ENCODE measurements at regions not wholly inside any gene's neighbourhood (a gene's known extent, or its start where the extent isn't known, plus 50 kb on each side); places are given as distances from the start of the nearest gene placed in this dataset.
"Not testable (repeated sequence)": the region's sequence is repeated elsewhere in the genome, so short reads cannot be mapped to it uniquely, and the experiment has no call there.

- Mint-ChIP-seq H3K36me3 (no peaks in the 10 kb centered on the region), H3K4me1 (no peaks in the 10 kb centered on the region), H3K9me3 (peaks cover 3% of the 10 kb centered on the region), H3K27me3 (ENCODE audit: insufficient read depth, low read depth) (peaks cover 2% of the 10 kb centered on the region), H3K4me3 (no peak overlapping the region), H3K27ac (no peak overlapping the region)
- H3K79me2 ChIP-seq (ENCODE audit: low read depth), result no peaks in the 10 kb centered on the region
- no peaks in the 10 kb centered on the region for H4K20me1 ChIP-seq (ENCODE audit: low read depth)
- no peaks in the 10 kb centered on the region for H3K4me1 ChIP-seq
- H3K9ac ChIP-seq, result no peak overlapping the region
- no peak for DNase-seq (ENCODE audit: low spot score)
- H3K4me2 ChIP-seq, result no peak overlapping the region
- no peaks in the 10 kb centered on the region for H3K27me3 ChIP-seq
- H2AFZ ChIP-seq (replicated peaks), result no peak overlapping the region
- TF ChIP-seq EZH2 (IDR thresholded peaks at IDR 0.05) (no peak), CTCF (IDR thresholded peaks at IDR 0.05) (no peak), EZH2phosphoT487 (IDR thresholded peaks at IDR 0.05) (no peak)
- no peaks in the 10 kb centered on the region for H3F3A ChIP-seq (ENCODE audit: low read depth)
- no peak overlapping the region for H3K4me3 ChIP-seq
- no peaks in the 10 kb centered on the region for H3K9me3 ChIP-seq (ENCODE audit: low read depth)
- no peaks in the 10 kb centered on the region for H3K36me3 ChIP-seq
- no peak overlapping the region for H3K27ac ChIP-seq
Measured at GRCh38 chr6:776528-776931, 83.6 kb upstream of the EXOC2 start.

- no peak for TF ChIP-seq EZH2 (IDR thresholded peaks at IDR 0.05)
- TF ChIP-seq CTCF (IDR thresholded peaks at IDR 0.05), result no peak
- TF ChIP-seq EZH2phosphoT487 (IDR thresholded peaks at IDR 0.05), result no peak
- Mint-ChIP-seq H3K9me3 (peaks cover 3% of the 10 kb centered on the region), H3K36me3 (no peaks in the 10 kb centered on the region), H3K27me3 (ENCODE audit: insufficient read depth, low read depth) (peaks cover 2% of the 10 kb centered on the region), H3K4me1 (no peaks in the 10 kb centered on the region), H3K4me3 (no peak overlapping the region), H3K27ac (no peak overlapping the region)
- Histone ChIP-seq H3K27ac (no peak overlapping the region), H2AFZ (replicated peaks) (no peak overlapping the region), H3K27me3 (no peaks in the 10 kb centered on the region), H4K20me1 (ENCODE audit: low read depth) (no peaks in the 10 kb centered on the region), H3F3A (ENCODE audit: low read depth) (no peaks in the 10 kb centered on the region), H3K79me2 (ENCODE audit: low read depth) (no peaks in the 10 kb centered on the region), H3K4me2 (no peak overlapping the region), H3K9me3 (ENCODE audit: low read depth) (no peaks in the 10 kb centered on the region), H3K4me3 (no peak overlapping the region), H3K36me3 (no peaks in the 10 kb centered on the region), H3K4me1 (no peaks in the 10 kb centered on the region), H3K9ac (no peak overlapping the region)
- DNase-seq (ENCODE audit: low spot score), result no peak
Measured at GRCh38 chr6:775863-776262, 82.9 kb upstream of the EXOC2 start.

GRCh38 chr6:771683-772082 is 78.7 kb upstream of the EXOC2 start:
- not testable (repeated sequence) for H3K4me1 Mint-ChIP-seq; H3K27me3 Mint-ChIP-seq (ENCODE audit: insufficient read depth, low read depth); H3K9ac ChIP-seq; H3K9me3 ChIP-seq (ENCODE audit: low read depth); H3K4me3 ChIP-seq; H3K36me3 ChIP-seq; H3K4me3 Mint-ChIP-seq; H3K27ac ChIP-seq; H3K4me1 ChIP-seq; H3K79me2 ChIP-seq (ENCODE audit: low read depth); H3K27me3 ChIP-seq; H3K36me3 Mint-ChIP-seq; H4K20me1 ChIP-seq (ENCODE audit: low read depth); DNase-seq (ENCODE audit: low spot score); H3K27ac Mint-ChIP-seq; H3F3A ChIP-seq (ENCODE audit: low read depth); H3K9me3 Mint-ChIP-seq; H3K4me2 ChIP-seq; H2AFZ ChIP-seq (replicated peaks)

DNA sequence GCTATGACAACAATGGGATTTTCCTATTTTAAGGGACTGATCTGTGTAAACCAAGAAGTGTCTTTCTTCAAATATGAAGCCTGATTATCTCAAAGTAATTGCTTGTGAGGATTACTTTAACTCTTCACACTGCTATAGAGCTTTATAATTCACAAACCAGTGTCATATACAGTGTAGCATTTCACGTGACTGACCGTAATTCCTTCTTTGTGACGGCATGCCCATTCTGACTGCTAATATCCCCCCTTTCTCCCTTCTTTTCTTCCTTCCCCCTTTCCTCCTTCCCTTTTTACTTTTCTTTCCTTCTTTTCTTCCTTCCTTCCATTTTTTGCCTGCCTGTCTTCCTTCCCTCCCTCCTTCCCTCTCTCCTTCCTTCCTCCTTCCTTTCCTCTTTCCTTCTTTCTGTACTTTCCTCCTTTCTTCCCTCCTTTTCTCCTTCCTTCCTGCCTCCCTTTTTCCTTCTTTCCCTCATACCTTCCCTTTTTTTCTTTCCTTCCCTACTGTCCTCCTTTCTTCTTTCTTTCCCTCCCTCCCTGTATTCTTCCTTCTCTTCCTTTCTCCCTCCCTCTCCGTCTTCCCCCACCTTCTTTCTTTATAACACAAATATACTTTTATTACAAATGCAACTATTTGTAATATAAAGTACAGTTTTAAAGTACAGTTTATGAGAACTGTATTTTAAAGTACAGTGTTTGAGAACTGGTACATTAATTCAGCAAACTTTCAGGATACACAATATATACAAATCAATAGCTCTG is 75.0 kb upstream of the EXOC2 start:
- Histone ChIP-seq H3K4me1 (no peaks in the 10 kb centered on the region), H3K9me3 (ENCODE audit: low read depth) (no peaks in the 10 kb centered on the region), H2AFZ (replicated peaks) (no peak overlapping the region), H3K27me3 (no peaks in the 10 kb centered on the region), H3K79me2 (ENCODE audit: low read depth) (no peaks in the 10 kb centered on the region), H4K20me1 (ENCODE audit: low read depth) (no peaks in the 10 kb centered on the region), H3K4me3 (no peak overlapping the region), H3K36me3 (no peaks in the 10 kb centered on the region), H3F3A (ENCODE audit: low read depth) (no peaks in the 10 kb centered on the region), H3K4me2 (no peak overlapping the region), H3K9ac (no peak overlapping the region), H3K27ac (no peak overlapping the region)
- TF ChIP-seq CTCF (IDR thresholded peaks at IDR 0.05) (no peak), EZH2 (IDR thresholded peaks at IDR 0.05) (no peak), EZH2phosphoT487 (IDR thresholded peaks at IDR 0.05) (no peak)
- peaks cover 2% of the 10 kb centered on the region for H3K27me3 Mint-ChIP-seq (ENCODE audit: insufficient read depth, low read depth)
- no peak for DNase-seq (ENCODE audit: low spot score)
- H3K4me3 Mint-ChIP-seq, result no peak overlapping the region
- no peaks in the 10 kb centered on the region for H3K4me1 Mint-ChIP-seq
- no peaks in the 10 kb centered on the region for H3K36me3 Mint-ChIP-seq
- H3K9me3 Mint-ChIP-seq, result peaks cover 7% of the 10 kb centered on the region
- H3K27ac Mint-ChIP-seq, result no peak overlapping the region
